Fibroblast of the aortic adventitia (primary cell): ENCODE measurements at regions not wholly inside any gene's neighbourhood (a gene's known extent, or its start where the extent isn't known, plus 50 kb on each side); places are given as distances from the start of the nearest gene placed in this dataset.
"Not testable (repeated sequence)": the region's sequence is repeated elsewhere in the genome, so short reads cannot be mapped to it uniquely, and the experiment has no call there.

ENCODE experiments used
- DNase-seq: peaks from one replicate; pipeline ENCODE4 v3.0.0-alpha.2; 2010; ENCODE audit warnings: low read depth
- H3K4me3 ChIP-seq: 2 replicates; pipeline ENCODE4 v1.5.1; 2011; ENCODE audit warnings: low read depth, mild to moderate bottlenecking, control low read depth, low read length, moderate library complexity
- TF ChIP-seq, protein P1 (sequence below): IDR thresholded peaks from 2 replicates; pipeline ENCODE4 v1.5.1; 2011; ENCODE audit warnings: mild to moderate bottlenecking, low read length, control low read depth, inconsistent platforms; ENCODE audit not compliant: insufficient read depth

DNA sequence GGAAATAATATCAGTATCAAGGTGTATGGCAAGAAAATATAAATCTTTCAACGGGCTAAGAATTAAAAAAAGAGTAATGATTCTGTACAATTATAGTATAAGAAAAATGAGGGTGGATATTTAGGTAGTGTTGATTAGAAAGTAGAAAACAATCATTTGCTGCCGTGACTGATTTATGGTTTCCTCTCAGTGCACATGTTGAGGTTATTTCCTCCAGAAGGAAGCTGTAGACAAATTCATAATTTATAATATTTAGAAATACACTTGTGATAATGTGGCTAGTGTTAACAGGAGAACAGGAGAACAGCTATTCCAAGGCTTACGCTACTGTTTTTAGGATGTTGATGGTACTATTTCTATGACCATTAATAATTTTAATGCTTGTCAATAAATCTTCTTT lies 153.4 kb downstream of the GOLGA6L6 start:
- not testable (repeated sequence) for DNase-seq, H3K4me3 ChIP-seq

DNA sequence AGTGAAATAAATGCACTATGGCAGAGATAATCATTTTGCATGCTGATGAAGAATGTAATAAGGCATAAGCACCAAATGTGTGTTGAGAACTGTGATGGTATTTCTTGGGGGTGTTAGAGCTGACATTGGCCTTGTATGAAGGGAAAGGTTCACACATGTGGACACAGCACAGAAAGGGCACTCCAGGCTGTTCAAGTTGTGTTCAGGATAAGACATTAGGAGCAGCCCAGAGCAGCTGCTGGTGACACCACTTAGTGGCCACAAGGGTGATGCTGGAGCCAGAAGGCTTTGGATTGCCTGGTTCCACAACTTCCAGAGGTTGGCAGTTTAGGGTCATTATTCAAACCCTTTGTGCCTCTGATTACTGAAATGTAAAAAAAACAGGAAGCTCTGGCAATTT lies 155.4 kb downstream of the GOLGA6L6 start:
- TF ChIP-seq, protein P1, sequence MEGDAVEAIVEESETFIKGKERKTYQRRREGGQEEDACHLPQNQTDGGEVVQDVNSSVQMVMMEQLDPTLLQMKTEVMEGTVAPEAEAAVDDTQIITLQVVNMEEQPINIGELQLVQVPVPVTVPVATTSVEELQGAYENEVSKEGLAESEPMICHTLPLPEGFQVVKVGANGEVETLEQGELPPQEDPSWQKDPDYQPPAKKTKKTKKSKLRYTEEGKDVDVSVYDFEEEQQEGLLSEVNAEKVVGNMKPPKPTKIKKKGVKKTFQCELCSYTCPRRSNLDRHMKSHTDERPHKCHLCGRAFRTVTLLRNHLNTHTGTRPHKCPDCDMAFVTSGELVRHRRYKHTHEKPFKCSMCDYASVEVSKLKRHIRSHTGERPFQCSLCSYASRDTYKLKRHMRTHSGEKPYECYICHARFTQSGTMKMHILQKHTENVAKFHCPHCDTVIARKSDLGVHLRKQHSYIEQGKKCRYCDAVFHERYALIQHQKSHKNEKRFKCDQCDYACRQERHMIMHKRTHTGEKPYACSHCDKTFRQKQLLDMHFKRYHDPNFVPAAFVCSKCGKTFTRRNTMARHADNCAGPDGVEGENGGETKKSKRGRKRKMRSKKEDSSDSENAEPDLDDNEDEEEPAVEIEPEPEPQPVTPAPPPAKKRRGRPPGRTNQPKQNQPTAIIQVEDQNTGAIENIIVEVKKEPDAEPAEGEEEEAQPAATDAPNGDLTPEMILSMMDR = no peak
- H3K4me3 ChIP-seq = no peak overlapping the region
- no peak for DNase-seq

DNA sequence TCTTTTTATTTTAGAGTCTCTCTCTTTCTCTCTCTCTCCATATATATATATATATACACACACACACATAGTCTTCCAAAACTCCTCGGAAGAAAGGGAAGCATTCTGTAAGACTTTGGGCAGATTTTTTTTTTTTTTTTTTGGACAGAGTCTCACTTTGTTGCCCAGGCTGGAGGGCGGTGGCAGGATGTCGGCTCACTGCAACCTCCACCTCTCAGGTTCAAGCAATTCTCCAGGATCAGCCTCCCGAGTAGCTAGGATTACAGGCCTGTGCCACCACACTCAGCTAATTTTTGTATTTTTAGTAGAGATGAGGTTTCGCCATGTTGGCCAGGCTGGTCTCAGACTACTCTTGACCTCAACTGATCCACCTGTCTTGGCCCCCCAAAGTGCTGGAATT lies 161.4 kb downstream of the GOLGA6L6 start:
- not testable (repeated sequence) for DNase-seq, H3K4me3 ChIP-seq

DNA sequence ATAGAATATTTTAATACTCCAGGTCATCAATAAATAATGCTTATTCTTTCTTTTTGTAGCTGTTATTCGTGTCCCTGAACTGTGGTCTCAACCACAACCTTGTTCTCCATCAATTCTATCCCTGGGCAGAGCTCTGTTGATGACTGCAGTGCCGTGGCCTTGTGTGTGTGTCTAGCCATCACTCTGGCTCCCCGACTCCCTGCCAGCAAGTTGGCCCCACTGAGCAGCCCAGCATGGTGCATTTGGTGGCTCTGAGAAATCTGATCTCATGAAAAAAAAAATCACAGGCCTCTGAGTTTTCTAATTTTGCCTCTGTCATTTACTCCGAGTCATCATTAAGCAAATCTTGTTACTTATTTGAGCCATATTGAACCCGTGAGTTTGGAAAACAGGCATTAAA lies 164.7 kb downstream of the GOLGA6L6 start:
- TF ChIP-seq, protein P1 = no peak
- no peak for DNase-seq

DNA sequence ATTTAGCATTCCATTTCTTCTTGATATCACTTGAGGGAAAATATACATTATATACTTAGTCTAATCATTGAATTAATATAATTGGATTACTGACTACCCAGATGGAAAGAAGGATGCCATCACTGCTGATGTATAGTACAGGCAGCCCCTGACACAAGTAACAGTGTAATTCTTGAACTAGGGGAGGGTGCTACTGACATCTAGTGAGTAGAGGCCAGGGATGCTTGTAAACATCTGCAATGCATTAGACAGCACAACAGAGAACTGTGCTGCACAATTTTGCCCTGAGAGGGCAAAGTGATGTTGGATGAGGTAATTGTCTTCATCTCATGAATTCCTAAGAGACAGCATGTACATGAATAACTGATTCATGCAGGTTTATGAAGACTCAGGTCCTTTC lies 169.2 kb downstream of the GOLGA6L6 start:
- not testable (repeated sequence) for DNase-seq

More for the DNA sequence above, 164.7 kb downstream of the GOLGA6L6 start:
- no peak overlapping the region for H3K4me3 ChIP-seq

DNA sequence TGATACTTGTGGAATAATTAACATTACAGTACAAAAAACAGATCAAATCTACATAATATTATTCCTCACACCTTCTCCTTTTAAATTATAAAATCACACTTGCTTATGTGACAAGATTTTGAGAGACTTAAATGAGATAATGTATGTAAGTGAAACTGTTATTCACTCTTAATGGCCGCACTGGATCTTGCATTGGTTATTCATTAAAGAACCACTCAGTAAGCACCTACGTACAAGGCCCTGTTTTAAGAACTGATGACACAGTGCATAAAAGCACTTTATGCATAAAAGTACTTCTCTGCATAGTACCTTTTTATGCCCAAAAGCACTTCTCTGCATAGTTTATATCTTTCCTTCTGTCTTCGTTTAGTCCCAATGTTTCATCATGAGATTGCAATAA lies 172.1 kb downstream of the GOLGA6L6 start:
- no peak for DNase-seq
- no peak overlapping the region for H3K4me3 ChIP-seq

More for the DNA sequence above, 169.2 kb downstream of the GOLGA6L6 start:
- H3K4me3 ChIP-seq = not testable (repeated sequence)

DNA sequence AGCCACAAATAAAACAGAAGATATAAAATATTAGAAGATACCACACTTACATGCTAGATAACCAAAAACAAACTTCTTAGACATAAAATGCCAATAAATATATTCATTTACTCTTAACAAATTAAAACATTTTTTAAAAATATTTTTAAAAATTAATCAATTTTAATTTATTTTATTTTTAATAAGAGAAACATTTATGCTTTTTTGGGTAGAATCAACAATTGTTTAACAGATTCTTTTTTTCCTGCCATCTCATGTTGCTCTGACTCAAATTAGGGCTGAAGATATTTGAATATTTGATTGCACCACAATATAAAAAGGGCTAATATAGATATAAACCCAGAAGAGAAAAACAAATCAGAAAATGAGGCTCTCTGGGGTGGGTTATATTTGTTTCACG lies 172.6 kb downstream of the GOLGA6L6 start:
- DNase-seq = no peak
- no peak overlapping the region for H3K4me3 ChIP-seq
- TF ChIP-seq, protein P1 = no peak

More for the DNA sequence above, 172.1 kb downstream of the GOLGA6L6 start:
- TF ChIP-seq, protein P1 = no peak

DNA sequence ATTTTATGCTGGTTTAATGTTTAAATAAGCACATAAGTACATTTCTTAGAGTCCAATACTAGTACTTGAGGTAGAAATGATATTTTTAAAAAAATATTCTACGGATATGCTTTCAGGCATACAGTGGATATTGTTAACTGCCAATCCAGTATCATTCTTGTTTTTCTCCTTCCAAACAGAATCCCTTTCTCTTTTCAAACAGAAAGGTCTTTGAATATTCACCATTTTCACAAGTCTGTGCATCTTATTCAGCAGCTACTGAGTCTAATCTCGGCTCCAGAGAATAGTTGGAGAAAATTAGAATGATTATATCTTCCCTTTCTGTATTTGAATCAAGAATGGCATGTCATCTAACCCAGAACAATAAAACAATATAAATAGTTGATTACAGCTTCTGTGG lies 174.5 kb downstream of the GOLGA6L6 start:
- TF ChIP-seq, protein P1 = no peak

DNA sequence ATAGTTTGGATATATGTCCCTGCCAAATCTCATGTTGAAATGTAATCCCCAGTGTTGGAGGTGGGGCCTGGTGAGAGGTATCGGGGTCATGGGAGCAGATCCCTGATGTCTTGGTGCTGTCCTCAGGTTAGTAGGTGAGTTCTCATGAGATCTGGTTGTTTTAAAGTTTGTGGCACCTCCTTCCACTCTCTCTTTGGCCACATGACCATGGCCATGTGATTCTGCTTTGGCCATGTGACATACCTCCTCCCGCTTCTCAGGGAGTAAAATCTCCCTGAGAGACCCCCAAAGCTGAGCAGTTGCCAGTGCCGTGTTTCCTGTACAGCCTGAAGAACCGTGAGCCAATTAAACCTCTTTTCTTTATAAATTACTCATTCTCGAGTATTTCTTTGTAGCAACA lies 178.0 kb downstream of the GOLGA6L6 start:
- not testable (repeated sequence) for H3K4me3 ChIP-seq, DNase-seq

More for the DNA sequence above, 174.5 kb downstream of the GOLGA6L6 start:
- no peak for DNase-seq
- no peak overlapping the region for H3K4me3 ChIP-seq
